Epithelial cell of esophagus (primary cell): ENCODE measurements at regions not wholly inside any gene's neighbourhood (a gene's known extent, or its start where the extent isn't known, plus 50 kb on each side); places are given as distances from the start of the nearest gene placed in this dataset.

ENCODE experiments used
- DNase-seq: peaks from one replicate; pipeline ENCODE4 v3.0.0; 2010; ENCODE audit warnings: low read depth
- H3K4me3 ChIP-seq: 2 replicates; pipeline ENCODE4 v1.5.1; 2011; ENCODE audit warnings: mild to moderate bottlenecking, low read length, control low read depth
- CTCF ChIP-seq: IDR thresholded peaks from 2 replicates; pipeline ENCODE4 v1.5.1; 2011; ENCODE audit warnings: low read depth, mild to moderate bottlenecking, low read length, control low read depth, inconsistent platforms; ENCODE audit not compliant: insufficient read depth; ENCODE audit errors: missing control alignments

GRCh38 chr10:121048749-121049148 is 197.6 kb downstream of the WDR11 start:
- no peak for TF ChIP-seq CTCF
- no peak for DNase-seq
- no peak overlapping the region for H3K4me3 ChIP-seq

- no peak overlapping the region for H3K4me3 ChIP-seq
- DNase-seq = no peak
- TF ChIP-seq CTCF = no peak
Measured at GRCh38 chr10:121049489-121049888, 198.3 kb downstream of the WDR11 start.

DNA sequence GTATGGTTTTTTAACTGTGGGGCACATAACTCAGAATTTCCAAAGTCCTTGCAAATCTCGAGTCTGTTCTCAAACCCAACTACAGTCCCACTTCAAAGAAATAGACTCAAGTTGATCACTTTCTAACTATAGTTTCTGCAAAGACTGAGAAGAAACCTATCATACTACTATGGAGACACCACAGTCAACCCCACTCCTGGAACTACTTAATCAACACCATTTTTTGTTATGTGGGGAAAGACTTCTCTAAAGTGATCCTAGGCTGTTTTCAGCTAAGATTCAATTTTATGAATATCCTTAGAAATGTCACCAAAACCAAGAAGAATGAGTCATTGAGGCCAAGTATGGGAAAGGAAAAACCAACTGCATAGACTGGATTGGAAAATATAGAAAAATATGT is 198.8 kb downstream of the WDR11 start:
- no peak overlapping the region for H3K4me3 ChIP-seq
- DNase-seq = no peak
- TF ChIP-seq CTCF = no peak

DNA sequence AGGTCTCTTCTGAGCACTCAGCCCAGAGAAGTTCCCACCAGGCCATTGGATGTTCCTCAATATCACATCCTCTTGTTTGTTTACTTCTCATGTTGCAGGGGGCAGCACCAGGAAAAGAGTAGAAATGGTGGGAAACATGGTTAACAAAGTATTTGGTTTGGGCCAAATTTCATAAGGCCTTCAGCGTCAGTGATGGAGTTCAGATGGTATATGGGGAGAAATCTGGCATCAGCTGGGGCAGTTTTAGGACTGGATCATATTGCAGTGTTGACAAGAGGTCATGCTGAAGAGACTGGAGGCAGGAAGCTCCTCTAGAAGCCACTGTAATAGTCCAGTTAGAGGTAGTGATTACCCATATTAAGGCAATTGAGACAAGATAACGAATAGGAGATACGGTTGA is 200.0 kb downstream of the WDR11 start:
- DNase-seq = no peak
- no peak overlapping the region for H3K4me3 ChIP-seq
- TF ChIP-seq CTCF = no peak

- TF ChIP-seq CTCF = no peak
- H3K4me3 ChIP-seq = no peak overlapping the region
- no peak for DNase-seq
Measured at GRCh38 chr10:121051696-121052279, 200.6 kb downstream of the WDR11 start.

GRCh38 chr10:121053151-121053550 is 202.0 kb downstream of the WDR11 start:
- no peak for TF ChIP-seq CTCF
- DNase-seq = no peak
- no peak overlapping the region for H3K4me3 ChIP-seq

DNA sequence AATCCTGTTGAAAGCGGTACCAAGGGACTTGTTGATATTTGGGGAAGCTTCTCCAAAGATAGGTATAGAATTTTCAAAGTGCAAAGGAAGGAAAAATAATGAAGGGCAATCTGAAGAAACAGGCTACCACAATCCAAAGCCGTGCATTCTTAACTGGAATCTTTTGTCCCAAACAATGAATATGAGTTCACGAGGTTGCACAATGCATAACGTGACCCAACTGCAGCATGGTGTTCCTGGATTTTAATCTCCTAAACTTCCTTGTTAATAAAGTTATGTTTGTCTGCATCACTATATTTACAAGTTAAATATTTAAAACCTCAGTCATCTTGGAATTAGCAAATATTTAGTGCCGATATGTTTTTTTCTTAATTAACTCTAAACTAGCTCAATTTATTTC is 203.7 kb downstream of the WDR11 start:
- no peak for DNase-seq
- H3K4me3 ChIP-seq = no peak overlapping the region
- TF ChIP-seq CTCF = no peak
